M059J (cell line): ENCODE measurements at regions not wholly inside any gene's neighbourhood (a gene's known extent, or its start where the extent isn't known, plus 50 kb on each side); places are given as distances from the start of the nearest gene placed in this dataset.

Experiments
- DNase-seq: peaks from one replicate; pipeline ENCODE4 v3.0.0-alpha.2; 2012; ENCODE audit warnings: low read depth

DNA sequence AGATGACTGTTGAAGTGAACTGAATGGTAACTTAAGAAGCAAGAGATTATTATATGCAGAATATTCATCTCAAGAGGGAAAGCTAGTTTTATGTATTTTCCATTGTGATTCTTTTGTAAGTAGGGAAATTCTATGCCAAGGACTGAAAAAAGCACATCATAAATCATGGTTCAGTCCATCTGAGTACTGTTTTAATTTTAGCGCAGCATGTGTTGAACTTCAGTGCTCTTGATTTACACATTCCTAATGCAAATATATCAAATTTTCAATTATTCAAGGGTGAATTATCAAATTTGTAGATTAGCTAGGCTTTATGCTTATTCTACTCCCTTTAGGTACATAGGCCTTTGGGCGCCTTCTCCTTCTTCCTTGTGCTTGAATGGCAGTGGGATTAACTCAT, 50.3 kb upstream of the TCF12 start:
- DNase-seq = no peak

GRCh38 chr15:56866803-56867202, 51.6 kb upstream of the TCF12 start:
- peak; percentile 67 for DNase-seq

GRCh38 chr15:56857828-56858227, 60.6 kb upstream of the TCF12 start:
- no peak for DNase-seq

- DNase-seq = no peak
Measured at GRCh38 chr15:56856934-56857333, 61.5 kb upstream of the TCF12 start.

GRCh38 chr15:56844892-56845291, 73.6 kb upstream of the TCF12 start:
- no peak for DNase-seq

GRCh38 chr15:56844471-56844870, 74.0 kb upstream of the TCF12 start:
- no peak for DNase-seq

DNA sequence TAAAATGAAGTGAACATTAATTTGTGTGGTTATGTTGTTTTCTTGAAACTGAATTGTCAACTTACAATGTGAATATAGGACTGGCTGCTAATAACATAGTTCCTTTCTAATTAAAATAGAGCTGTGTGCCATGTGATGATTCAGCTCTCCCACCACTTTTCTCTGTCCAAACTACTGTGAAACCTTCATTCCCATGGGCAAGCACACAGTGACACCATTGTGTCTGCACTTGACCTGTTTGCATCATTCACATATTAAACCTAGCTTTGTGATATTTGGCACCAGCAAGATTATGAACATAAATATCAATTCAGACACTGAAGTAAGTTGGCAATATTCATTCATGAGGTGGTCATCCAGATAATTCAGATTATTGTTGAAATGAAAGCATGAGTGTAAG, 78.8 kb upstream of the TCF12 start:
- DNase-seq = no peak

DNA sequence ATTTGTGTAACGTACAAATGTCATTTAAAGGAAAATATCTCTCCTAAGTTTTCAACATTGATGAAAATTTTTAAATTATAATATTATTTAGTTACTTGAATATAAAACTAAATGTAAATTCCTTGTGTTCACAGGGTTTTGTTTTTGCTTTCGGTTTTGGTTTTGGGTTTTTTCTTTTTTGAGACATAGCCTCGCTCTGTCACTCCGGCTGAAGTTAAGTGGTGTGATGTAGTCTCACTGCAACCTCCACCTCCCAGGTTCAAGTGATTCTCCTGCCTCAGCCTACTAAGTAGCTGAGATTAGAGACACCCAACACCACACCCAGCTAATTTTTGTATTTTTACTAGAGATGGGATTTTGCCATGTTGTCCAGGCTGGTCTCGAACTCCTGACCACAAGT, 79.3 kb upstream of the TCF12 start:
- no peak for DNase-seq

DNA sequence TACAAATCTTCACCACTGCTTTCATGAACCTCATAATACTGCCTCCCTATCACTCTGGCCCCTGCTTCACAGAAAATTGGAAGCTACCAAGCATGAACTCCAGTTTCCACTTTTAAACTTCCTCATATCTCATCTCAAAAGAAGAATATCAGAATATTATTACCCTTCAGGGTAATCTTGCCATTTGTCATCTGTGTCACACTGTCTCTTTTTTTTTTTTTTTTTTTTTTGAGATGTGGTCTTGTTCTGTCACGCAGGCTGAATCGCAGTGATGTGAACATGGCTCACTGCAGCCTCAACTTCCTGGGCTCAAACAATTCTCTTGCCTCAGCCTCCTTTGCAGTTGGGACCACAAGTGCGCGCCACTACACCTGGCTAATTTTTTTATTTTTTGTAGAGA, 80.4 kb upstream of the TCF12 start:
- no peak for DNase-seq

DNA sequence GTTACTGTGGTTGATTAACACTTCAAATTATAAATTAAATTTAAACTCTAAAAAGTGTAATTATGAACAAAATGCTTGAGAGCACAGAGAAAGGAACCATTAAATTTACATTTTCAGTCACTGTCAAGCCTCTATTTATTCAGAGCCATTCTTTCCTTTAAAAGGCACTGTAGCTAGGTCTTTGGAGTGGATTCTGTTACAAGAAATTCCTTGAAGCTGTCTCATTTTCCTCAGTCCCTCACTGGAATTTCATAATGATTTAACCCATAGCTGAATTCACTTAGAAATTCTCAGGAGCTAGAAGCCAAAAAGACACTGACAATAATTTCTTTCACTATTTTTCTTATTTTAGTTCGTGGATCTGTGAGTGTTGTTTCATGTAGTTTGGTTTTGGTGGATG, 81.2 kb upstream of the TCF12 start:
- peak; percentile 28 for DNase-seq

DNA sequence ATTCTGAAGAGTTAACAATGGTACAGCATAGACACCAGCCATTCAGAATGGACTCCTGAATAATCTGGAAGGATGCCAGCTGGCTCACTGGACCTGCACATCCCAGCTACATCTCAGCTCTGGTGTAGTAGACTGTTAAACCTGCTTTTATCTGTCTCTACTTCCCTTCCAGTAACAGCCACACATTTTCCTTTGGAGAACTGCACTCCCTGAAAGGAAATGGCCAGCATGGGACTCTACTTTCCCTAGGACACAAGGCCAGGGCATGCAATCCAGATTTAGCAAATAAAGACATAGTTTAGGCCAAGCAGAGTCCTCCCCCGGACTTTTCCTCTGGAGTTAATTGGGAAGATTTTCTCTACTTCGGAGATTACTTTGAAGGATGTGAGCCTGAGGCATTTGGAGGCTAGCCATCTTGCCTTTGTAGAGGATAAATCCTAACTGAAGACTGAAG, 82.7 kb upstream of the TCF12 start:
- DNase-seq = peak; percentile 69

DNA sequence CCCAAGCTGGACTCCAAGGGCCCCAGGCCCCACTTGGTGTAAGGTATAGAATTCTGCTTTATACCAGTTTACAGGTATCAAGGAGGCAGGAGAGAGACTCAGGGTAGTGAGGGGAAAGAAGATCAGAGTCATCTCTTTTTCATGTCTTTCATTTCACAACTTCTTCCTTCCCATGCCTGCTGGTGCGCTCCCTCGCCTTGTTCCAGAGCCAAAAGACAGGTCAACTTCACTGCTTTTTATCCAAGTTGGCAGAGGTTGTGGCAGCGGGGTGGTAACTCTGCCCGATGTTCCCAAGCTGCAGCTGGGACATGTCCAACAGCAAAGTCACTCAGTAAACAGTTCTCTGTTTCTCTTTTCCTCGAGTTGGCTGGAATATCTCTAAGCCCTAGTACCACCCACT, 86.3 kb upstream of the TCF12 start:
- peak; percentile 42 for DNase-seq

- DNase-seq = no peak
Measured at GRCh38 chr15:56831467-56832005, 86.9 kb upstream of the TCF12 start.

DNA sequence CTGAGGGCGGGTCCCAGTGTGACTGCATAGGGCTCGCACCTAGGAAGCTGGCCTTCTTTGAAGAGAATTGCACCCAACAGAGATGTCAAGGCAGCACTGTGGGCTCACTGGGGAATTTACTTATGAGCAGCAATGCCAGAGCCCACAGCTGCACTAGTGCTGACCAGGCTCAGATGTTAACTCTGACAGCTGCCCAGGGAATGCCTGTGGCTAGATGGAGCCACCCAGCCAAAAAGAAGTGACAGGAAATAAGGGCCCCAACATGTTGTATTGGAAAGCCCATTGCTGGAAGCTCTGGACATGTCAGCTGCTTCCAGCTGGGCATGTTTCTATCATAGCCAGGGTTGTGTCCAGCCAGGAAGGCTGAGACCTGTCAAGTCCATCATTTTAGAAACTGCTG, 90.9 kb upstream of the ZNF280D start:
- peak; percentile 15 for DNase-seq

DNA sequence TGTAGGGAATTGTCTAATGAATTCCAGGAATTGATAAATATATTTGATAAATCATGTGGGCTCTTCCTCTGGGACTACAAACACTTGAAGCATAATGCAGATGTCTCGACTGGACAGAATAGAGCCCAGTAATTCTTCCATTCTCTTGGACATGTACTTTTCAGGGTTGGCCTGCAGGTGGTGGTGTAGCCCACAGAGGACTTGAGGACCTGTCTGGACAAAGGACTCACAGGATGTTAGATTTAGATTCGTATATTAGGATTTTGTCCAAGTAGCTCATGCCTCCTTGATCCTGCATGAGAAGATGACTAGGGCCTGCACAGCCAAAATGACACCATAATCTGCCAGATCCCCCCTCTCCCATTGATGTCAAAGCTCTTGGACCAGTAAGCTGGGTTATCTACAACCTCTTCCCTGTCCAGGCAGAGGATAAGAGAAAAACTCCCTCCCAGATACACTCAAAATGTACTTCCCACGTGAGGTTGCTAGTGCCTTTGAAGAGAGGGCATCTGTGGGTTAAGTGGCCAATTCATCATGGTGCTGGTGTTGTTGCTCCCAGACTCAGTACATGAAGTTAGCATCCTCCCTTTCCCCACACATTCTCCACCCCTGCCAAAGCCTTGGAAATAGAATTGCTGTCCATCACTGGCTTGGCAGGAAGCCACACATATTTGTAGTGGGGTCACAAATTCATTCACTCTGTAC, 88.6 kb upstream of the ZNF280D start:
- DNase-seq = peak; percentile 59

DNA sequence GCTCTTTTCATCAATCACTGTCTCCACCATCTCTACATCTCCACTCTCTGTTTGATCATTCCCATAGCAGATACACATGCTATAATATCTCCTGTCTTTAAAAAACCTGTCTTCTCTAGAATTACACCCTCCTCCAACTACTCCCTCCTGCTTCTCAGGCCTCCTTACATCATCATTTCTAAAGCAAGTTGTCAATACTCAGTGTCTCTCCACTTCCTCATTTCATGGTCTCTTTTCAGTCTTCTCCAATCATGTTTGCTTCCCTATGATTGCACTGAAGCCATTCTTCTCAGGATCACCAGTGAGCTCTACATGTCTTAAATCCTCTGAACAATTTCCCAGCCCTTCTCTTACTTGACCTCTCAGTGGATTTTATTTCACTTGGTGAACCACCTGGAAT, 87.0 kb upstream of the ZNF280D start:
- DNase-seq = no peak

- peak; percentile 77 for DNase-seq
Measured at GRCh38 chr15:56817321-56818080, 84.2 kb upstream of the ZNF280D start.

DNA sequence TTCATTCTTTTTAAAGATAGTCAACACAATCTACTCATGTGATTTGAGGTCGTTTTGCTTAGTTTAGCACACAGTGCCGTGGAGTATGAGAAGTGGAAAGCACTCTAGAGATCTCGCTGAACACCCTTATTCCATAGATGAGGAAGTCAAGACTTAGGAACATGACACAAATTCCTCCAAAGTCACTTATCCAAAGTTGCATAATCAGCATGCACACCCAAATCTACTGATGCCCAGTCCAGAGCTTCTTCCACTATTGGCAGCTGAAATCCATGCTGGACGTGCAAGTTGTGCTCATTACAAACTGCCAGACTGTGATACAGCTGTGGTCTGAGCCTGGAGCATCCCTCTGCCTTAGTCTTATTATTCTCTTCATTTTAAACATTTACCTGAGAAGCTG, 83.5 kb upstream of the ZNF280D start:
- DNase-seq = no peak

GRCh38 chr15:56815247-56815646, 81.9 kb upstream of the ZNF280D start:
- no peak for DNase-seq

GRCh38 chr15:56814429-56814828, 81.1 kb upstream of the ZNF280D start:
- DNase-seq = no peak

DNA sequence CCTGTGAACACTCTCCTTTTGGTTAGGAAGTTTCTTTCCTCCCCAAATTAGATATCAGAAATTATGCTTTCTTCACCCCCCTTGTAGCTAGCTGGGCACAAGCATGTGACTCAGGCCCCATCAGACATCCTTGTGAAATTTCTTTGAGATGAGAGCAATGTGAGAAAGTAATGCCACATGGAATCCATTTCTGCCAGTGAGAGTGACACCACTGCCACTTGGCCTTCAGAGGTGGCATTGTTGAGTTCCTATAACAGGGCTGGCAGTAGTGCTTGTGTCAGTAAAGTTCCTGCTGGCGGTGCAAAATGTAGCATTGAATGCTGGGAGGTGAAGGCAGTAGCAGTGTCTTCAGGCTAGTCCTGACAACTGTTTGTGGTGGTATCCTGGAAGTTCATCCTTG, 80.7 kb upstream of the ZNF280D start:
- DNase-seq = peak; percentile 26

DNA sequence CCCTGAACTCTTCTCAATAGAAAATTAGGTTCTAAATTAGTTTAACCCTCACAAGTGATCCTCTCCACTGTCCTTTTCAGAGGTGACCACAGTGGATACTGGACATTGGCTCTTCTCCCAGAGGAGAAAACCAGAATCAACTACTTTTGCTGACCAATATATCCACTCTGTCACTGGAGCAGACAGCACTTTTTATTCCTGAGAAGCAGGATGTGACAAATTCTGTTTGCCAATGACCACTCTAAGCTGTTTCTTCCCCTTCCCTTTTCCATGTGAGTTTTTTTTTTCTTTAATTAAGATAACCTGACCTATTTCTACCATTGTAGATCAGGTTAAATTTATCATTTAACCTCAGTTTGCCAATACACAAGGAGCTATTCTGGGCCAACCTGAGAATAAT, 79.7 kb upstream of the ZNF280D start:
- DNase-seq = peak; percentile 12

DNA sequence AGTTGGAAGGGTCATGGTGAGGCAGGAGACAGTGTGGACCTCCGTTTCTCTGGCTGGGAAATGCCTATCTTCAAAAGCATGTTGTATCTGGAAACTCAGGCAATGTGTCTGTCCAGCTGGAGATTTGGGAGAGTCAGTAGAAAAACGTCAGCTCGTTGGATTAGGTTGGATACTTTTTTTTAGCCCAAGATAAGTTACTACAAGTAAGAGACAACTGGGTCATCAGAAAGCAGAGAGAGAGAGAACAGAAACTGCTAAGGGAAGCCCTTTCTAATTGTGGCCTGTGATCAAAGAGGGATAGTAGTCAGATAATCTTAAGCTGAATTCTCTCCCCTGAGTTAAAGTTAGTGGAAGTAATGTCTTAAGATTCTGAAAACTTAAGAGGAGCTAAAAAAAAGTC, 78.9 kb upstream of the ZNF280D start:
- DNase-seq = no peak
